ENCODE measurements at regions not wholly inside any gene's neighbourhood (a gene's known extent, or its start where the extent isn't known, plus 50 kb on each side); places are given as distances from the start of the nearest gene placed in this dataset.

GRCh38 chrX:19181345-19181744, 59.1 kb upstream of the ADGRG2 start:
- H3K9me3 Mint-ChIP-seq: no peaks in the 10 kb centered on the region
- DNase-seq: no peak
- Histone ChIP-seq H3K4me1 (ENCODE audit: insufficient read depth, low read length) (no peaks in the 10 kb centered on the region), H3K36me3 (ENCODE audit: insufficient read depth, low read length) (no peaks in the 10 kb centered on the region), H3K27me3 (ENCODE audit: control insufficient read depth in 1 of 2, insufficient read depth in 2 of 2, low read length in 2 of 2) (no peaks in the 10 kb centered on the region), H3K9me3 (ENCODE audit: control insufficient read depth in 1 of 2, insufficient read depth in 1 of 2, low read length in 2 of 2) (no peaks in the 10 kb centered on the region), H3K27ac (ENCODE audit: low read depth in 1 of 2, low read length in 2 of 2) (no peak overlapping the region), H3K4me3 (ENCODE audit: low read length) (no peak overlapping the region)
- no peaks in the 10 kb centered on the region for H3K4me1 Mint-ChIP-seq (ENCODE audit: low read depth)
- no peaks in the 10 kb centered on the region for H3K27me3 Mint-ChIP-seq
- ATAC-seq (ENCODE audit: poor library complexity): no peak
- no peak overlapping the region for H3K27ac Mint-ChIP-seq
- H3K4me3 Mint-ChIP-seq: no peak overlapping the region
- TF ChIP-seq CTCF (IDR thresholded peaks at IDR 0.05): no peak
- POLR2A ChIA-PET: no interaction called here
- intact Hi-C loops (cut with DNase I, micrococcal nuclease): no loop called here
- H3K36me3 Mint-ChIP-seq (ENCODE audit: low read depth): no peaks in the 10 kb centered on the region
- CTCF ChIA-PET: no interaction called here

- H3K27me3 ChIP-seq (ENCODE audit: control insufficient read depth in 1 of 2, insufficient read depth in 2 of 2, low read length in 2 of 2): no peaks in the 10 kb centered on the region
- H3K9me3 ChIP-seq (ENCODE audit: control insufficient read depth in 1 of 2, insufficient read depth in 1 of 2, low read length in 2 of 2): no peaks in the 10 kb centered on the region
- intact Hi-C loops (cut with DNase I, micrococcal nuclease): no loop called here
- Mint-ChIP-seq H3K4me1 (ENCODE audit: low read depth) (no peaks in the 10 kb centered on the region), H3K4me3 (no peak overlapping the region), H3K36me3 (ENCODE audit: low read depth) (no peaks in the 10 kb centered on the region), H3K9me3 (no peaks in the 10 kb centered on the region), H3K27me3 (no peaks in the 10 kb centered on the region), H3K27ac (no peak overlapping the region)
- H3K4me3 ChIP-seq (ENCODE audit: low read length): no peak overlapping the region
- ChIA-PET CTCF (no interaction called here), POLR2A (no interaction called here)
- DNase-seq (no peak), ATAC-seq (ENCODE audit: poor library complexity) (no peak)
- TF ChIP-seq CTCF (IDR thresholded peaks at IDR 0.05): no peak
- no peaks in the 10 kb centered on the region for H3K36me3 ChIP-seq (ENCODE audit: insufficient read depth, low read length)
- H3K4me1 ChIP-seq (ENCODE audit: insufficient read depth, low read length): no peaks in the 10 kb centered on the region
- no peak overlapping the region for H3K27ac ChIP-seq (ENCODE audit: low read depth in 1 of 2, low read length in 2 of 2)
Observed at GRCh38 chrX:19182785-19183184, 60.5 kb upstream of the ADGRG2 start.

GRCh38 chrX:19183761-19184477, 61.7 kb upstream of the ADGRG2 start:
- ATAC-seq (ENCODE audit: poor library complexity) (no peak), DNase-seq (no peak)
- H3K4me1 ChIP-seq (ENCODE audit: insufficient read depth, low read length): no peaks in the 10 kb centered on the region
- H3K36me3 ChIP-seq (ENCODE audit: insufficient read depth, low read length): no peaks in the 10 kb centered on the region
- Mint-ChIP-seq H3K27ac (no peak overlapping the region), H3K9me3 (no peaks in the 10 kb centered on the region), H3K36me3 (ENCODE audit: low read depth) (no peaks in the 10 kb centered on the region), H3K27me3 (no peaks in the 10 kb centered on the region), H3K4me3 (no peak overlapping the region), H3K4me1 (ENCODE audit: low read depth) (no peaks in the 10 kb centered on the region)
- no peaks in the 10 kb centered on the region for H3K27me3 ChIP-seq (ENCODE audit: control insufficient read depth in 1 of 2, insufficient read depth in 2 of 2, low read length in 2 of 2)
- CTCF ChIA-PET: no interaction called here
- H3K27ac ChIP-seq (ENCODE audit: low read depth in 1 of 2, low read length in 2 of 2): no peak overlapping the region
- TF ChIP-seq CTCF (IDR thresholded peaks at IDR 0.05): no peak
- POLR2A ChIA-PET: no interaction called here
- intact Hi-C loops (cut with DNase I, micrococcal nuclease): no loop called here
- H3K9me3 ChIP-seq (ENCODE audit: control insufficient read depth in 1 of 2, insufficient read depth in 1 of 2, low read length in 2 of 2): no peaks in the 10 kb centered on the region
- no peak overlapping the region for H3K4me3 ChIP-seq (ENCODE audit: low read length)
